NT2/D1 (cell line): ENCODE measurements at regions not wholly inside any gene's neighbourhood (a gene's known extent, or its start where the extent isn't known, plus 50 kb on each side); places are given as distances from the start of the nearest gene placed in this dataset.

Experiments used
- SUZ12 ChIP-seq: IDR thresholded peaks from 2 replicates; pipeline ENCODE4 v1.6.1; 2011; ENCODE audit not compliant: insufficient read length, insufficient read depth; ENCODE audit errors: extremely low read depth
- YY1 ChIP-seq: IDR thresholded peaks from 2 replicates; pipeline ENCODE4 v1.6.1; 2011; ENCODE audit not compliant: insufficient read length, insufficient read depth
- ZNF274 ChIP-seq: IDR thresholded peaks from 2 replicates; pipeline ENCODE4 v1.6.1; 2011; ENCODE audit warnings: mild to moderate bottlenecking, low read depth, low read length

GRCh38 chr7:124456286-124456685 is 309.3 kb downstream of the GPR37 start:
- TF ChIP-seq SUZ12 (no peak), YY1 (no peak), ZNF274 (no peak)
